ENCODE measurements at regions not wholly inside any gene's neighbourhood (a gene's known extent, or its start where the extent isn't known, plus 50 kb on each side); places are given as distances from the start of the nearest gene placed in this dataset.

DNA sequence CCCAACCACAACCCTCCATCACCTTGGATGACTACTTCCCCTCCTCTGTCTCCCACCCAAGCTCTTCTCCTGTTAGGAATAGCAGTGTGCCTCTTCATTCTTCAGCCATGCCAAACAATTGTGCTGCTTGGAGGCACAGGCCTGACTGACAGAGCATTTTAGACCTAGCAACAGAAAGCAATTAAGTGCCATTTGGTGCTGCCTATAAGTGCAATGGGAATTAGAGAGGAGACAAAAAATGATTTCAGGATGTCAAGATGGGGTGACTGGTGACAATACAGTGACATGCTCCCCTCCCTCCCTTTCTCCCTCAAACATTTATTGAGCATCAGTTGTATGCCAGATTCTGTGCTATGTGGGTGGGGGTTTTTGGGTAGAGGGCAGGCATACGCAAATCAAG lies 322.6 kb upstream of the MOCS1 start:
- no peak for TF ChIP-seq CTCF (IDR thresholded peaks at IDR 0.05; ENCODE audit: low read depth, low read length, poor library complexity, severe bottlenecking)
- TF ChIP-seq EZH2phosphoT487 (IDR thresholded peaks at IDR 0.05; ENCODE audit: borderline replicate concordance, low read length) = no peak
